GM19463 (cell line): ENCODE measurements at regions not wholly inside any gene's neighbourhood (a gene's known extent, or its start where the extent isn't known, plus 50 kb on each side); places are given as distances from the start of the nearest gene placed in this dataset.
"Not testable (repeated sequence)": the region's sequence is repeated elsewhere in the genome, so short reads cannot be mapped to it uniquely, and the experiment has no call there.

Experiments used
- ATAC-seq: cut with Tn5 transposase; IDR thresholded peaks from one replicate; pipeline ENCODE4 v1.9.1; 2021; ENCODE audit warnings: mild to moderate bottlenecking, moderate library complexity; ENCODE audit not compliant: unreplicated experiment

DNA sequence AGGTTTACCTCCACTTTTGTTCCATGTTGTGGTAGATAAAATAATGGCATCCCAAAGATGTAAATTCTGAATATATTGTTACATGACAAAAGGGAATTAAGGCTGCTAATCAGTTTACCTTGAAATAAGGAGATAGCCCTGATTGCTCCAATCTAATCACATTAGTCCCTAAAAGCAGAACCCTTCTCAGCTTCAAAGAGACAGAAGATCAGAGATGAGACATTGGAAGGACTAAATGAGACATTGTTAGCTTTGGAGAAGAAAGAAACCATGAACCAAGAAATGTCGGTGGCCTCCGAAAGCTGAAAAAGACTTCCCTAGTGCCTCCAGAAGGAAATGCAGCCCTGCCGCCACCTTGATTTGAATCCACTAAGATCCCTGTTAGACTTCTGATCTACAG lies 82.8 kb upstream of the PARP8 start:
- ATAC-seq: no peak

DNA sequence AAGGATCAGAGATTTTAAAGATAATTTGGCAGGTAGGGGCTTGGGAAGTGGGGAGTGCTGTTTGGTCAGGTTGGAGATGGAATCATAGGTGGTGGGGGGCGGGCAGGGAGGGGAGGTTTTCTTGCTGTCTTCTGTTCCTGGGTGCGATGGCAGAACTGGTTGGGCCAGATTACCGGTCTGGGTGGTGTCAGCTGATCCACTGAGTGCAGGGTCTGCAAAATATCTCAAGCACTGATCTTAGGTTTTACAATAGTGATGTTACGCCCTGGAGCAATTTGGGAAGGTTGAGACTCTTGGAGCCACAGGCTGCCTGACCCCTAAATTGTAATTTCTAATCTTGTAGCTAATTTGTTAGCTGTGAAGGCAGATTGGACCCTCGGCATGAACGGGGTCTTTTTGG lies 78.0 kb upstream of the PARP8 start:
- ATAC-seq: not testable (repeated sequence)

- ATAC-seq: not testable (repeated sequence)
Measured at GRCh38 chr5:50590444-50591189, 75.8 kb upstream of the PARP8 start.

- ATAC-seq: not testable (repeated sequence)
Measured at GRCh38 chr5:50591338-50591737, 75.1 kb upstream of the PARP8 start.

DNA sequence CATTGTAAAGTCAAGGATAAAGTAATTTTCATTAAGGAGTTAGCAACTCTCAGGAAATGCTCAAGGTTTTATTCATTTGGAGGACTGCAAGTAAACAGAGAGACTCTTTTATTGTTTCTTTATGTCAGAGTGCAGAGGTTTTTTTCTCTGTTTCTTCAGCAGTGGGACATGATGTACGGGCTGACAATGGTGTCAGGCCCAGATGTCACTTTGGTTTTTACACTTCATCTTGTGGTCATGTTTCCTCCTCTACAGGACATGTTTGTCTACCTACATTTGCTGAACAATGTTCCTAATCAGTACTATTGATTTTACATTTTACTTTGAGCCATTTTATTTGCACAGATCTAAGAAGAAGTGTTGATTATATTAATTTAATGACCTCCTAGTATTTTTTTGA lies 72.8 kb upstream of the PARP8 start:
- ATAC-seq: no peak

- no peak for ATAC-seq
Measured at GRCh38 chr5:50595199-50595598, 71.2 kb upstream of the PARP8 start.

DNA sequence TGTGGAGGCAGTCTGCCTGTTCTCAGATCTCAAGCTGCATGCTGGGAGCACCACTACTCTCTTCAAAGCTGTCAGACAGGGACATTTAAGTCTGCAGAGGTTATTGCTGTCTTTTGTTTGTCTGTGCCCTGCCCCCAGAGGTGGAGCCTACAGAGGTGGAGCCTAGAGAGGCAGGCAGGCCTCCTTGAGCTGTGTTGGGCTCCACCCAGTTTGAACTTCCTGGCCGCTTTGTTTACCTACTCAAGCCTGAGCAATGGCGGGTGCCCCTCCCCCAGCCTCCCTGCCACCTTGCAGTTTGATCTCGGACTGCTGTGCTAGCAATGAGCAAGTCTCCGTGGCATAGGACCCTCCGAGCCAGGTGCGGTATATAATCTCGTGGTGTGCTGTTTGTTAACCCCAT lies 64.9 kb upstream of the PARP8 start:
- ATAC-seq: not testable (repeated sequence)

GRCh38 chr5:50606179-50606578 lies 60.3 kb upstream of the PARP8 start:
- ATAC-seq: no peak

DNA sequence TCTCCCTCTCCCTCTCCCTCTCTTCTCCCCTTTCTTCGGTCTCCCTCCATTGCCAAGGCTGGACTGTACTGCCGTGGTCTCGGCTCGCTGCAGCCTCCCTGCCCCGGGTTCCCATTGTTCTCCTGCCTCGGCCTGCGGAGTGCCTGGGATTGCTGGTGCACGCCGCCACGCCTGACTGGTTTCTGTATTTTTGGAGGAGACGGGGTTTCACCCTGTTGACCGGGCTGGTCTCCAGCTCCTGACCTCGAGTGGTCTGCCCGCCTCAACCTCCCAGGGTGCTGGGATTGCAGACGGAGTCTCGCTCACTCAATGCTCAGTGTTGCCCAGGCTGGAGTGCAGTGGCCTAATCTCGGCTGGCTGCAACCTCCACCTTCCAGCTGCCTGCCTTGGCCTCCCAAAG lies 59.0 kb upstream of the PARP8 start:
- not testable (repeated sequence) for ATAC-seq

- ATAC-seq: not testable (repeated sequence)
Measured at GRCh38 chr5:50607953-50608705, 58.3 kb upstream of the PARP8 start.

- ATAC-seq: not testable (repeated sequence)
Measured at GRCh38 chr5:50613057-50613456, 53.4 kb upstream of the PARP8 start.
